Liver (tissue), 8 donors: ENCODE measurements at regions not wholly inside any gene's neighbourhood (a gene's known extent, or its start where the extent isn't known, plus 50 kb on each side); places are given as distances from the start of the nearest gene placed in this dataset.

Experiments
- DNase-seq: peaks from one replicate; pipeline ENCODE4 v3.0.0-alpha.2; 2017; ENCODE audit warnings: low spot score
- H3K27ac ChIP-seq, 2 donors: one replicate each; pipeline ENCODE4 v1.7.0; 2013; ENCODE audit warnings: inconsistent platforms in 2 of 2, low read length in 2 of 2, control low read depth in 1 of 2, low read depth in 1 of 2, mild to moderate bottlenecking in 1 of 2
- H3K27me3 ChIP-seq, 4 donors: one replicate each; pipeline versions ENCODE4 v1.6.1 to v1.7.0; 2013; ENCODE audit warnings: low read length in 3 of 4, inconsistent platforms in 1 of 4, mild to moderate bottlenecking in 1 of 4, moderate library complexity in 1 of 4; ENCODE audit not compliant: control insufficient read depth in 4 of 4, insufficient read depth in 4 of 4
- H3K36me3 ChIP-seq, 4 donors: one replicate each; pipeline versions ENCODE4 v1.6.1 to v1.7.0; 2013; ENCODE audit warnings: low read length in 3 of 4, mild to moderate bottlenecking in 3 of 4, low read depth in 1 of 4, moderate library complexity in 1 of 4; ENCODE audit not compliant: control insufficient read depth in 4 of 4, insufficient read depth in 3 of 4
- H3K4me1 ChIP-seq, 4 donors: one replicate each; pipeline versions ENCODE4 v1.6.1 to v1.7.0; 2013; ENCODE audit warnings: low read length in 3 of 4, mild to moderate bottlenecking in 3 of 4, moderate library complexity in 1 of 4; ENCODE audit not compliant: control insufficient read depth in 4 of 4, insufficient read depth in 4 of 4
- H3K4me3 ChIP-seq, 3 donors: one replicate each; pipeline versions ENCODE4 v1.6.1 to v1.7.0; 2013; ENCODE audit warnings: low read length in 3 of 3, control low read depth in 1 of 3, low read depth in 1 of 3, mild to moderate bottlenecking in 1 of 3
- H3K9ac ChIP-seq, 2 donors: one replicate each; pipeline ENCODE4 v1.7.0; 2013; ENCODE audit warnings: low read length in 2 of 2, mild to moderate bottlenecking in 2 of 2, moderate library complexity in 2 of 2, control low read depth in 1 of 2, low read depth in 1 of 2
- H3K9me3 ChIP-seq, 4 donors: one replicate each; pipeline versions ENCODE4 v1.6.1 to v1.7.0; 2013; ENCODE audit warnings: low read length in 3 of 4; ENCODE audit not compliant: control insufficient read depth in 4 of 4
- ATF3 ChIP-seq: IDR thresholded peaks from 2 replicates; pipeline ENCODE4 v1.6.1; 2016; ENCODE audit warnings: antibody characterized with exemption
- CTCF ChIP-seq: fragments of 150-350 bp; IDR thresholded peaks from 2 replicates; pipeline ENCODE4 v1.5.1; 2017; ENCODE audit warnings: improper control_type of control experiment, low read depth, low read length; ENCODE audit not compliant: missing input control
- EGR1 ChIP-seq, 2 donors: IDR thresholded peaks; 2 replicates each; pipeline ENCODE4 v1.6.1; 2016 to 2018; ENCODE audit warnings: antibody characterized with exemption in 2 of 2, low read depth in 2 of 2
- FOXA1 ChIP-seq: IDR thresholded peaks from 2 replicates; pipeline ENCODE4 v1.6.1; 2016; ENCODE audit warnings: antibody characterized with exemption
- FOXA2 ChIP-seq: IDR thresholded peaks from 2 replicates; pipeline ENCODE4 v1.6.1; 2016; ENCODE audit warnings: antibody characterized with exemption
- GABPA ChIP-seq, 2 donors: IDR thresholded peaks in 1 of 2; conservative IDR thresholded peaks in 1 of 2; 2 replicates each; pipeline ENCODE4 v1.6.1; 2016; ENCODE audit warnings: antibody characterized with exemption in 2 of 2, mild to moderate bottlenecking in 1 of 2, moderate library complexity in 1 of 2
- HNF4A ChIP-seq, 2 donors: conservative IDR thresholded peaks; 2 replicates each; pipeline ENCODE4 v1.6.1; 2016; ENCODE audit warnings: antibody characterized with exemption in 2 of 2, mild to moderate bottlenecking in 2 of 2
- HNF4G ChIP-seq: IDR thresholded peaks from 2 replicates; pipeline ENCODE4 v1.6.1; 2016; ENCODE audit warnings: antibody characterized with exemption
- JUND ChIP-seq, 2 donors: IDR thresholded peaks; 2 replicates each; pipeline ENCODE4 v1.6.1; 2016; ENCODE audit warnings: antibody characterized with exemption in 2 of 2
- MAX ChIP-seq: IDR thresholded peaks from 2 replicates; pipeline ENCODE4 v1.6.1; 2016; ENCODE audit warnings: antibody characterized with exemption
- NR2F2 ChIP-seq: IDR thresholded peaks from 2 replicates; pipeline ENCODE4 v1.6.1; 2016; ENCODE audit warnings: antibody characterized with exemption
- RAD21 ChIP-seq, 2 donors: IDR thresholded peaks; 2 replicates each; pipeline ENCODE4 v1.6.1; 2016; ENCODE audit warnings: antibody characterized with exemption in 2 of 2, mild to moderate bottlenecking in 2 of 2
- REST ChIP-seq: IDR thresholded peaks from 2 replicates; pipeline ENCODE4 v1.6.1; 2016; ENCODE audit warnings: antibody characterized with exemption, mild to moderate bottlenecking
- RXRA ChIP-seq, 2 donors: IDR thresholded peaks; 2 replicates each; pipeline ENCODE4 v1.6.1; 2017 to 2018; ENCODE audit warnings: antibody characterized with exemption in 2 of 2, mild to moderate bottlenecking in 1 of 2
- SP1 ChIP-seq: IDR thresholded peaks from 2 replicates; pipeline ENCODE4 v1.6.1; 2018; ENCODE audit warnings: antibody characterized with exemption, mild to moderate bottlenecking
- TAF1 ChIP-seq: conservative IDR thresholded peaks from 2 replicates; pipeline ENCODE4 v1.6.1; 2016; ENCODE audit warnings: antibody characterized with exemption, mild to moderate bottlenecking
- YY1 ChIP-seq: IDR thresholded peaks from 2 replicates; pipeline ENCODE4 v1.6.1; 2016; ENCODE audit warnings: antibody characterized with exemption, mild to moderate bottlenecking
- ZBTB33 ChIP-seq: IDR thresholded peaks from 2 replicates; pipeline ENCODE4 v1.6.1; 2016; ENCODE audit warnings: antibody characterized with exemption
- WGBS: extraction: QIAGEN DNeasy Blood & Tissue Kit; methylation state at CpG from one replicate; pipeline ENCODE4 v1.1.7; 2013; 5-methylcytosine and 5-hydroxymethylcytosine counted together
- donor health status: healthy.
- donor health status: healthy.
- donor health status: healthy.
- donor health status: healthy.
- donor health status: healthy.

GRCh38 chr11:127440616-127441015 lies 440.0 kb upstream of the KIRREL3 start:
- 66% methylated on average over 3 of the region's 3 CpGs for WGBS

GRCh38 chr11:127425281-127425680 lies 424.7 kb upstream of the KIRREL3 start:
- DNase-seq = no peak
- Histone ChIP-seq H3K4me3 (no peak overlapping the region), H3K27ac (no peak overlapping the region), H3K36me3 (no peaks in the 10 kb centered on the region), H3K9ac (no peak overlapping the region), H3K4me1 (no peaks in the 10 kb centered on the region), H3K9me3 (no peaks in the 10 kb centered on the region), H3K27me3 (no peaks in the 10 kb centered on the region)
- WGBS = 73% methylated on average over 3 of the region's 3 CpGs
- no peak for TF ChIP-seq FOXA1
- TF ChIP-seq HNF4A (conservative IDR thresholded peaks at IDR 0.05) = no peak
- TF ChIP-seq RXRA (IDR thresholded peaks at IDR 0.05) = no peak
- TF ChIP-seq CTCF = no peak
- no peak for TF ChIP-seq ZBTB33
- no peak for TF ChIP-seq FOXA2
- TF ChIP-seq MAX = no peak
- no peak for TF ChIP-seq ATF3
- TF ChIP-seq TAF1 = no peak
- TF ChIP-seq JUND (IDR thresholded peaks at IDR 0.05) = no peak
- TF ChIP-seq HNF4G = no peak
- TF ChIP-seq RAD21 (IDR thresholded peaks at IDR 0.05) = no peak
- TF ChIP-seq YY1 = no peak
- no peak for TF ChIP-seq NR2F2
- no peak for TF ChIP-seq GABPA (IDR thresholded peaks at IDR 0.05 in 1 of 2, conservative IDR thresholded peaks at IDR 0.05 in 1 of 2)
- no peak for TF ChIP-seq SP1
- TF ChIP-seq EGR1 (IDR thresholded peaks at IDR 0.05; ENCODE audit: low read depth in 2 of 2) = no peak
- TF ChIP-seq REST = no peak

More at GRCh38 chr11:127440616-127441015, 440.0 kb upstream of the KIRREL3 start:
- Histone ChIP-seq H3K9ac (no peak overlapping the region), H3K27me3 (peaks cover 0 to 2% (median 0%) of the 10 kb centered on the region in 4 donors), H3K4me1 (no peaks in the 10 kb centered on the region), H3K9me3 (no peaks in the 10 kb centered on the region), H3K36me3 (no peaks in the 10 kb centered on the region), H3K27ac (no peak overlapping the region), H3K4me3 (no peak overlapping the region)
- TF ChIP-seq SP1 (no peak), ATF3 (no peak), RXRA (IDR thresholded peaks at IDR 0.05) (no peak), EGR1 (IDR thresholded peaks at IDR 0.05; ENCODE audit: low read depth in 2 of 2) (no peak), HNF4G (no peak), MAX (no peak), TAF1 (no peak), NR2F2 (no peak), FOXA1 (no peak), YY1 (no peak), JUND (IDR thresholded peaks at IDR 0.05) (no peak), RAD21 (IDR thresholded peaks at IDR 0.05) (no peak), FOXA2 (no peak)
- DNase-seq = no peak
